CD8-positive, alpha-beta memory T cell (primary cell): ENCODE measurements at regions not wholly inside any gene's neighbourhood (a gene's known extent, or its start where the extent isn't known, plus 50 kb on each side); places are given as distances from the start of the nearest gene placed in this dataset.
"Not testable (repeated sequence)": the region's sequence is repeated elsewhere in the genome, so short reads cannot be mapped to it uniquely, and the experiment has no call there.

Experiments used
- CTCF ChIA-PET: fragments of 350-600 bp; sonication (Branson Sonifier 250); formaldehyde crosslinking; loops from one replicate; lab custom pipeline; 2021; ENCODE audit warnings: antibody characterized with exemption; lab: Charles Lee
- POLR2A ChIA-PET: fragments of 350-600 bp; sonication (Branson Sonifier 250); formaldehyde crosslinking; loops from one replicate; lab custom pipeline; 2021; ENCODE audit warnings: antibody characterized with exemption; lab: Charles Lee
- DNase-seq, 5 donors: peaks; one replicate each; pipeline versions ENCODE4 v3.0.0 to v3.0.0-alpha.2; 2020 to 2022; ENCODE audit warnings: mixed read lengths in 1 of 5
- H3K27ac ChIP-seq: one replicate; pipeline ENCODE4 v1.7.0; 2013; ENCODE audit warnings: low read depth, mild to moderate bottlenecking, low read length, moderate library complexity
- H3K27me3 ChIP-seq: 2 replicates; pipeline ENCODE4 v1.7.0; 2013; ENCODE audit warnings: low read length, mild to moderate bottlenecking; ENCODE audit not compliant: insufficient read depth, poor library complexity, severe bottlenecking
- H3K36me3 ChIP-seq: 2 replicates; pipeline ENCODE4 v1.7.0; 2013; ENCODE audit warnings: mild to moderate bottlenecking, low read length, moderate library complexity; ENCODE audit not compliant: insufficient read depth
- H3K4me1 ChIP-seq: 2 replicates; pipeline ENCODE4 v1.7.0; 2013; ENCODE audit warnings: mild to moderate bottlenecking, low read length, moderate library complexity; ENCODE audit not compliant: insufficient read depth
- H3K4me3 ChIP-seq: 2 replicates; pipeline ENCODE4 v1.7.0; 2013; ENCODE audit warnings: mild to moderate bottlenecking, low read length
- H3K9me3 ChIP-seq: 2 replicates; pipeline ENCODE4 v1.7.0; 2013; ENCODE audit warnings: mild to moderate bottlenecking, low read length
- H3K27ac Mint-ChIP-seq, 8 donors: one replicate each; pipeline ENCODE4 v1.8.0; 2020 to 2021; ENCODE audit warnings: mixed read lengths in 8 of 8, mild to moderate bottlenecking in 6 of 8, inconsistent platforms in 3 of 8, moderate library complexity in 3 of 8
- H3K27me3 Mint-ChIP-seq, 2 donors: one replicate each; pipeline ENCODE4 v1.8.0; 2020 to 2021; ENCODE audit warnings: mixed read lengths in 2 of 2, mild to moderate bottlenecking in 1 of 2, moderate library complexity in 1 of 2
- H3K36me3 Mint-ChIP-seq, 3 donors: one replicate each; pipeline ENCODE4 v1.8.0; 2020 to 2021; ENCODE audit warnings: mixed read lengths in 3 of 3, inconsistent platforms in 1 of 3, mild to moderate bottlenecking in 1 of 3
- H3K4me1 Mint-ChIP-seq, 3 donors: one replicate each; pipeline ENCODE4 v1.8.0; 2020 to 2021; ENCODE audit warnings: mixed read lengths in 3 of 3, inconsistent platforms in 1 of 3, mild to moderate bottlenecking in 1 of 3
- H3K4me3 Mint-ChIP-seq, 7 donors: one replicate each; pipeline ENCODE4 v1.8.0; 2020 to 2021; ENCODE audit warnings: mixed read lengths in 7 of 7, mild to moderate bottlenecking in 6 of 7, moderate library complexity in 4 of 7, inconsistent platforms in 2 of 7
- H3K9me3 Mint-ChIP-seq, 5 donors: one replicate each; pipeline ENCODE4 v1.8.0; 2020 to 2022; ENCODE audit warnings: mixed read lengths in 5 of 5, mild to moderate bottlenecking in 3 of 5, moderate library complexity in 2 of 5, inconsistent platforms in 1 of 5

DNA sequence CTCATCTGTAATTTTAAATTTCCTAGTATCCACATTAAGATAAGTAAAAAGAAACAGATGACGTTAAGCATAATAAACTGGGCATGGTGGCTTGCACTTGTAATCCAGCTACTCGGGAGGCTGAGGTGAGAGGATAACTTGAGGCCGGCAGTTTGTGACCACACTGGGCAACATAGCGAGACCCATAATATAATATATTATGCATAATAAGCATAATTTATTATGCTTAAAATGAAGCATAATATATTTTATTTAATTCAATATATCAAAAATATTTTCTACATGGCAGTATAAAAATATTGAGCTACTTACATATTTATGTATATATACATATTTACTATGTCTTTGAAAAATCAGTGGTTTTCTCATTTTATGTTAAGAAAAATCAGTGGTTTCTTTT, 128.3 kb downstream of the GOSR1 start:
- H3K4me3 ChIP-seq = no peak overlapping the region
- H3K27me3 Mint-ChIP-seq = no peaks in the 10 kb centered on the region
- H3K4me1 Mint-ChIP-seq = peaks cover 15 to 25% (median 24%) of the 10 kb centered on the region in 3 donors
- H3K27ac ChIP-seq = no peak overlapping the region
- DNase-seq = no peak
- POLR2A ChIA-PET = no interaction called here
- H3K9me3 ChIP-seq = no peaks in the 10 kb centered on the region
- H3K4me3 Mint-ChIP-seq = no peak overlapping the region
- H3K27ac Mint-ChIP-seq = no peak overlapping the region
- CTCF ChIA-PET = no interaction called here
- H3K4me1 ChIP-seq = no peaks in the 10 kb centered on the region
- no peaks in the 10 kb centered on the region for H3K27me3 ChIP-seq
- H3K36me3 Mint-ChIP-seq = peaks cover 0 to 10% (median 2%) of the 10 kb centered on the region in 3 donors
- no peaks in the 10 kb centered on the region for H3K9me3 Mint-ChIP-seq
- no peaks in the 10 kb centered on the region for H3K36me3 ChIP-seq

DNA sequence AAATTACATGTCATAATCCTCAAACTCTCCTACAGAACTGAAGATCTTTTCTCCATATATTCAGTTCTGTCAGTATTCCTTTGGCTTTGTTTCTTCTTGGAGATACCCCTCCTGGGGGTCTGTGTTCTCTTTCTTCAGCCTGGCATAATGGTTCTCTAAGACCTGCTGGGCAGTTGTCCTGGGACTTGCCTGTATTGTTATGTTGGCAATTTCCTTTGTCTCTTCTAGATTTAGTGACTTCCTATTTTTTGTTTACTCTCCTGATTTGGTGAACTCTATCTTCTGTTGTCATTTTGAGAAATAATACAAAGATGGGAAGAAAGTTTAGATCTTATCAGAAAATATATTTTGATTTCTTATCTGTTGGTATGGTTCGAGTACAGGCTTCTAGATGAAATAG, 127.8 kb downstream of the GOSR1 start:
- Histone ChIP-seq H3K27ac (no peak overlapping the region), H3K27me3 (no peaks in the 10 kb centered on the region), H3K4me1 (no peaks in the 10 kb centered on the region), H3K36me3 (no peaks in the 10 kb centered on the region), H3K4me3 (no peak overlapping the region), H3K9me3 (no peaks in the 10 kb centered on the region)
- H3K27ac Mint-ChIP-seq = peak overlapping the region in 1 of 8 donors; percentile 18
- H3K27me3 Mint-ChIP-seq = no peaks in the 10 kb centered on the region
- DNase-seq = no peak
- H3K36me3 Mint-ChIP-seq = peaks cover 0 to 9% (median 2%) of the 10 kb centered on the region in 3 donors
- ChIA-PET CTCF (no interaction called here), POLR2A (no interaction called here)
- H3K4me1 Mint-ChIP-seq = peaks cover 15 to 25% (median 24%) of the 10 kb centered on the region in 3 donors
- no peaks in the 10 kb centered on the region for H3K9me3 Mint-ChIP-seq
- peak overlapping the region in 1 of 7 donors; percentile 2 for H3K4me3 Mint-ChIP-seq

DNA sequence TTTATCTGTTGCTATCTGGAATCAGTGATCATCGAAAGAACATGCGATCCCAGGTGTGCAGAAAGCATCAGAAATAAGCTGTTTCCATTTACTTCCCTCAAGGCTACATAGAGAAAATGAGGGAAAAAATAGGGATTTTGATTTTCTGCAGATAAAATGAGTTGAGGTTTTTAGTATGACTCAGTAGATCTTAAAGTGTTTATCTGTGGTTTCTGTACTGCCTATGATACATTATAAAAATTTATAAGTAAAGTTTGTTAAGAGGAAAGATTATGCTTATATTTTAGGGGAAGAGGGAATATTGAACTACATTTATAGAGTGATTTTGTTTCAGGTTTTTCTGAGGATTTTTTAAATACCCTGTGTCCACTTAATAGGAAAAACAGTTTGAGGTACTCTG, 125.2 kb downstream of the GOSR1 start:
- Mint-ChIP-seq H3K4me1 (peaks cover 20 to 29% (median 28%) of the 10 kb centered on the region in 3 donors), H3K4me3 (peak overlapping the region in 5 of 7 donors; percentile 27 to 82 (median 74))
- H3K9me3 ChIP-seq, H3K27ac Mint-ChIP-seq, H3K27me3 Mint-ChIP-seq, DNase-seq, POLR2A ChIA-PET, H3K4me3 ChIP-seq, H3K27me3 ChIP-seq, CTCF ChIA-PET, H3K36me3 ChIP-seq, H3K36me3 Mint-ChIP-seq, H3K4me1 ChIP-seq, H3K27ac ChIP-seq, H3K9me3 Mint-ChIP-seq: not testable (repeated sequence)

DNA sequence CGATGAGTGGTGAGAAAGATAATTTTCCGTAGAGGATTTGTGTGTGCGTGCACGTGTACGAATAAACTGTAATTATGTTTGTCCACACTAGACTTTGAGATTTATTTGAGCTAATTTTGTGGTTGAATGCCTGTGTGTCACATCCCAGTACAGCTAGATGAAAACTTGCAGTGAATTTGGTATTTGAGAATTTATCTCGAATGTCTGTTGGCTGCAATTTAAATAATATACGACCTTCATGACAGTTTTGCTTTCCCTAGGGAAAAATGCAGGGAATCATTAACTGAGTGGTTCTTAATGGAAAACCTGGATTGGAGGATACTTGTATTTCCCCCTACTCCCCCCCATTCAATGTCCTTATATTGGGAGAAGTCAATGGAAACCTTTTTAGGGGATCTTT, 124.8 kb downstream of the GOSR1 start:
- H3K36me3 ChIP-seq, H3K36me3 Mint-ChIP-seq, H3K27me3 ChIP-seq, H3K4me3 ChIP-seq, DNase-seq, H3K27ac ChIP-seq, H3K9me3 ChIP-seq, H3K4me1 ChIP-seq, H3K27me3 Mint-ChIP-seq, CTCF ChIA-PET, H3K9me3 Mint-ChIP-seq, POLR2A ChIA-PET: not testable (repeated sequence)
- Mint-ChIP-seq H3K27ac (peak overlapping the region in 1 of 8 donors; percentile 54), H3K4me1 (peaks cover 20 to 29% (median 28%) of the 10 kb centered on the region in 3 donors), H3K4me3 (peak overlapping the region; percentile 68 to 82 (median 74))

DNA sequence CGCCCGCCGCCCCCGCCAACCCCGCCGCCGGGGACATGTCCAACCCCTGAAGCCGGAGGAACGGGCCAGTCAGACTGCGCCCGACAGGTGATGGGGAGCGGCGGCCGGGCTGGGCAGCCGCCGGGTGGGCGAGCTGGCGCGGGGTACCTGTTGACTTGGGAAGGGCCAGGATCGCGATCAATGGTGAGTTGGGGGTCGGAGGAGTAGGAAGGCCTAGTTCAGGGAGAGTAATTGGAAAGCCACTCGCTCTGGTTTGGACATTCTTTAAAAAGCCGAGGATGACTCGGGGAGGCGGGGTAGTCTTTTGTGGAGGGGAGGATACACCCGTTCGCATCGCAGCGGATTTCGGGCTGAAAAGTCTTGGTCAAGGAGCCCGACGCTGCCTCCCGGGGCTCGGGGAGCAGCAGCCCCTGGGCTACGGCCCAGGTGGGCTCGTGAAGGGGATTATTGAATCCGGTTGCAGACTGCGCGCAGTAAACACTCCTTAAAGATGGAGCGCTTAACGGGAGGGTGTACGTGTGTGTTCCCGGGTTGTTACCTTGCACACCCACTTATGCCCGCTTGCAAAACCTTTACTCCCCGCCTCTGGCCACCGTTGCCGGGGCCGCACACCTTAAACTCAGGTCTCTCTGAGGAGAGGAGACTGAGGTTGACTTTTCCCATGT, 123.8 kb downstream of the GOSR1 start:
- POLR2A ChIA-PET = interaction anchor here (0.8 kb wide), 1 partner anchor 124 kb away, joined by 4 read pairs; the partner anchor contains the start of gene GOSR1
- H3K4me3 Mint-ChIP-seq = peak overlapping the region; percentile 96 to 99 (median 97)
- H3K4me1 Mint-ChIP-seq = peaks cover 20 to 29% (median 28%) of the 10 kb centered on the region in 3 donors
- no peaks in the 10 kb centered on the region for H3K9me3 Mint-ChIP-seq
- Histone ChIP-seq H3K4me3 (peak overlapping the region; percentile 57), H3K9me3 (no peaks in the 10 kb centered on the region), H3K4me1 (no peaks in the 10 kb centered on the region), H3K27ac (peak overlapping the region; percentile 29), H3K36me3 (no peaks in the 10 kb centered on the region), H3K27me3 (no peaks in the 10 kb centered on the region)
- CTCF ChIA-PET = no interaction called here
- peak overlapping the region; percentile 69 to 97 (median 91) for H3K27ac Mint-ChIP-seq
- no peaks in the 10 kb centered on the region for H3K27me3 Mint-ChIP-seq
- H3K36me3 Mint-ChIP-seq = peaks cover 0 to 6% (median 2%) of the 10 kb centered on the region in 3 donors
- peak in 3 of 5 donors; percentile 5 to 50 (median 9) for DNase-seq

DNA sequence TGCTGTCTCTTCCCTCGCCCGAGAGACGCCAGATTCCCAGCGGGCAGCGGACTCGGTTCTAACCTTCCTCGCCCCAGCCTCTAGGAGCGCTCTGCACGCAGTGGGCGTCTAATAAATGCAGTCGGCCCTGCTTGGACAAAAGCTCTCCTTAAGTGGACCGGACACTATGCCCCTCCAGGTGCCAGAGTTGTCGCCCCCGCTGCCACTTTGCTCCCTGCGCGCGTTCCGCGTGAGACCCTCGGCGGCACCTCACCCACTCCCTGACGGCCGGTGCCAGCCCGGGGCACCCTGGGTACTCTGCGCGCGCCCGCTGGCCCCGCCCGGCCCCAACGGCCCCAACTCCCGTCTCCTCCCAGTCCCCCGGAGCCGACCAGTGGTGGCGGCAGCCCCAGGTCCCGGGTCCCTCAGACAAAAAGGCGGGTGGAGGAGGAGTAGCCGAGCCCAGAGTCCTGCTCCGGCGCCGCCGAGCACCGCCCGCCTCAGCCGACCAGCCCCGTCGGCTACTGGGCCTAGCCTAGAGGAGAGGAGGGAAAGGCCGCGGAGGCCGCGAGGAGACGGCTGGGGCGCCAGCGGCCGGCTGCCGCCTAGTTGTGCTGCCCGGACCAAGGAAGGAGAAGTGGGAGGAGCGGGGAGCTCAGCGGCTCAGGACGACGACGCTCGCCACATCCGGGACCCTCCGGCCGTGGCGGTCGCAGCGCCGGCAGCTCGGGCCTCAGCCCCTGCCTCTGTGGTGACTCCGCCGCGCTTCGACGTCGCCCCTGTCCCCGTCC, 123.0 kb downstream of the GOSR1 start:
- H3K36me3 ChIP-seq = no peaks in the 10 kb centered on the region
- H3K9me3 ChIP-seq = no peaks in the 10 kb centered on the region
- H3K27ac ChIP-seq = peak overlapping the region; percentile 43
- peak overlapping the region; percentile 83 to 99 (median 97) for H3K4me3 Mint-ChIP-seq
- peak overlapping the region; percentile 75 for H3K4me3 ChIP-seq
- no peaks in the 10 kb centered on the region for H3K27me3 ChIP-seq
- peaks cover 20 to 28% (median 28%) of the 10 kb centered on the region in 3 donors for H3K4me1 Mint-ChIP-seq
- H3K36me3 Mint-ChIP-seq = peaks cover 0 to 6% (median 2%) of the 10 kb centered on the region in 3 donors
- H3K27ac Mint-ChIP-seq = peak overlapping the region; percentile 46 to 95 (median 74)
- H3K9me3 Mint-ChIP-seq = peaks cover 0 to 3% (median 0%) of the 10 kb centered on the region in 5 donors
- peak; percentile 35 to 67 (median 40) for DNase-seq
- H3K4me1 ChIP-seq = no peaks in the 10 kb centered on the region
- POLR2A ChIA-PET = interaction anchor here (0.8 kb wide), 1 partner anchor 123 kb away, joined by 4 read pairs; the partner anchor contains the start of gene GOSR1
- H3K27me3 Mint-ChIP-seq = no peaks in the 10 kb centered on the region
- CTCF ChIA-PET = no interaction called here

DNA sequence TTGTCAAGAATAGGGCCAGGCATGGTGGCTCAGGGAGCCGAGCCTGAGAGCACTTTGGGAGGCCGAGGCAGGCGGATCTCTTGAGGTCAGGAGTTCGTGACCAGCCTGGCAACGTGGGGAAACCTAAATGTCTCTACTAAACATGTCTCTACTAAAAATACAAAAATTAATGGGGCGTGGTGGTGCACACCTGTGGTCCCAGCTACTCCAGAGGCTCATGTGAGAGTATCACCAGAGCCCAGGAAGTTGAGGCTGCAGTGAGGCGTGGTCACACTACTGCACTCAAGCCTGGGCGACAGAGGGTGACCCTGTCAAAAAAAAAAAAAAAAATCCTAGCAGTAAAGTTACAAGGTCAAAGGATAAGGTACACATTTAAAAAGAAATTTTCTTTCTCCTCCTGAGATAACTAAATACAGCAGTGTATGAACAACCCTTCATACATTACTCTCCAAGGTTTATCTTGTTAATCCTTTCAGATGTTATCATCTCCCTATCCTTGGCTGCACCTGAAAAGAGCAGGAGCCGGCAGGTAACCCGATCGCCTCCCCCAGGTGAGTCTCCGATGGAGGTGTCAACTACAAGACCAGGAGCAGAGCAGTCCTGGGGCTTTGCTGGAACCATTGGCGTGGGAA, 122.3 kb downstream of the GOSR1 start:
- Mint-ChIP-seq H3K27me3 (no peaks in the 10 kb centered on the region), H3K36me3 (peaks cover 0 to 6% (median 0%) of the 10 kb centered on the region in 3 donors), H3K27ac (peak overlapping the region in 7 of 8 donors; percentile 45 to 95 (median 71)), H3K4me1 (peaks cover 20 to 24% (median 21%) of the 10 kb centered on the region in 3 donors), H3K9me3 (peaks cover 0 to 4% (median 0%) of the 10 kb centered on the region in 5 donors), H3K4me3 (peak overlapping the region; percentile 83 to 99 (median 97))
- H3K9me3 ChIP-seq = no peaks in the 10 kb centered on the region
- no peaks in the 10 kb centered on the region for H3K27me3 ChIP-seq
- no peak overlapping the region for H3K27ac ChIP-seq
- H3K4me1 ChIP-seq = no peaks in the 10 kb centered on the region
- peak overlapping the region; percentile 75 for H3K4me3 ChIP-seq
- no peaks in the 10 kb centered on the region for H3K36me3 ChIP-seq
- CTCF ChIA-PET = no interaction called here
- POLR2A ChIA-PET = no interaction called here
- DNase-seq = no peak
